ENCODE measurements at regions not wholly inside any gene's neighbourhood (a gene's known extent, or its start where the extent isn't known, plus 50 kb on each side); places are given as distances from the start of the nearest gene placed in this dataset.

DNA sequence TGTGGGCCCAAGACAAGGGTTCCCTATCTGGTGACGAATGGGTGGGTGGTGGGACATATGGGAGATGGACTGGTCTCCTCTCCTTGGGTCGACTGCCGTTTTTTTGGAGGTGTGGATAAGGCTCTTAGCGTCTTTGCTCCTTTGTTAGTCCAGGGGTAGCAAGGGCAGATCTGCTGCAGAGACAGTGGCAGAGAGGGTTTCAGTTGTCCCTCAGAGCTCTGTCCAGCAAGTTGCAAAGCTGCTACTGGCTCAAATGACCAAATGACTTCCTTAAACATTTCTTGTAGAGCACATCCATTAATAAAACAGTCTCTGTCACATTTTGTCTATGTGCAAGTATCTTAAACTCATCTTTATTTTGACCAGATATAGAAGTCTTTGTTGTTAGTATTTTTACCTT is 508.0 kb upstream of the ADGRB3 start:
- TF ChIP-seq, protein P1, sequence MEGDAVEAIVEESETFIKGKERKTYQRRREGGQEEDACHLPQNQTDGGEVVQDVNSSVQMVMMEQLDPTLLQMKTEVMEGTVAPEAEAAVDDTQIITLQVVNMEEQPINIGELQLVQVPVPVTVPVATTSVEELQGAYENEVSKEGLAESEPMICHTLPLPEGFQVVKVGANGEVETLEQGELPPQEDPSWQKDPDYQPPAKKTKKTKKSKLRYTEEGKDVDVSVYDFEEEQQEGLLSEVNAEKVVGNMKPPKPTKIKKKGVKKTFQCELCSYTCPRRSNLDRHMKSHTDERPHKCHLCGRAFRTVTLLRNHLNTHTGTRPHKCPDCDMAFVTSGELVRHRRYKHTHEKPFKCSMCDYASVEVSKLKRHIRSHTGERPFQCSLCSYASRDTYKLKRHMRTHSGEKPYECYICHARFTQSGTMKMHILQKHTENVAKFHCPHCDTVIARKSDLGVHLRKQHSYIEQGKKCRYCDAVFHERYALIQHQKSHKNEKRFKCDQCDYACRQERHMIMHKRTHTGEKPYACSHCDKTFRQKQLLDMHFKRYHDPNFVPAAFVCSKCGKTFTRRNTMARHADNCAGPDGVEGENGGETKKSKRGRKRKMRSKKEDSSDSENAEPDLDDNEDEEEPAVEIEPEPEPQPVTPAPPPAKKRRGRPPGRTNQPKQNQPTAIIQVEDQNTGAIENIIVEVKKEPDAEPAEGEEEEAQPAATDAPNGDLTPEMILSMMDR (IDR thresholded peaks at IDR 0.05; ENCODE audit: low read depth, low read length): no peak
- TF ChIP-seq EZH2phosphoT487 (IDR thresholded peaks at IDR 0.05; ENCODE audit: low read depth): no peak
